Germinal center (tissue), 1 donor: ENCODE measurements at regions not wholly inside any gene's neighbourhood (a gene's known extent, or its start where the extent isn't known, plus 50 kb on each side); places are given as distances from the start of the nearest gene placed in this dataset.

Experiments used
- DNase-seq: peaks from one replicate; pipeline ENCODE4 v3.0.0; 2012; ENCODE audit warnings: mixed read lengths, low spot score

DNA sequence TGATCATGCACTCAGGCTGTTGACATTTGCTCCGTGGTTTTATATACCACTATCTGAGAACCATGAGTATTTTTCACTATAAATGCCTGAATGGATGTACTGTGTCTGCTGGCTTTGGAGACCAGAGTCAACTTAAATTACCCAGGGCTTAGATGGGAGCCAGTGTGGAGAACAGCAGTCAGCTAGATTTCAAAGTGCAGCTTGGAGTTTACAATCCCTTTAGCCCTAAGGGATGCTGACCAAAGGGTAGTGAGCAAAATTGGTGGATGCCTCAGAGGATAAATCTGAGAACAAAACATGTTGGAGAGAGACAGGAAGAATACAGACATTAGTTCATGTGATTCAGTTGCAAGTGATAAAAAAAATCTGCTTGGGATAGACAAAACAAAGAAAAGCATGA, 327.5 kb downstream of the C11orf87 start:
- DNase-seq = no peak

DNA sequence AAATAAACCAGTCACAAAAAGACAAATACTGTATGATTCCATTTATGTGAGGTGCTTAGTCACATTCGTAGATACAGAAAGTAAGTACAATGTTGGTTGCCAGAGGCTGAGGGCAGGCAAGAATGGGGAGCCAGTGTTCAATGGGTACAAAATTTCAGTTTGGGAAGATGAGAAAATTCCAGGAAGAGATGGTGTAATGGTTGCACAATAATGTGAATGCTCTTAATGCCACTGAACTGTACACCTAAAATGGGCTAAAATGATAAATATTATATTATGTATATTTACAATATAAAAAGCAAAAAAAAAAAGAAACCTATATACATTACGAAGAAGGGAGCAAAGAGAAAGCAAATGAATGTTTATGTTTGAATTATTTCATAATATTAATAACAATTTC, 329.0 kb downstream of the C11orf87 start:
- no peak for DNase-seq

DNA sequence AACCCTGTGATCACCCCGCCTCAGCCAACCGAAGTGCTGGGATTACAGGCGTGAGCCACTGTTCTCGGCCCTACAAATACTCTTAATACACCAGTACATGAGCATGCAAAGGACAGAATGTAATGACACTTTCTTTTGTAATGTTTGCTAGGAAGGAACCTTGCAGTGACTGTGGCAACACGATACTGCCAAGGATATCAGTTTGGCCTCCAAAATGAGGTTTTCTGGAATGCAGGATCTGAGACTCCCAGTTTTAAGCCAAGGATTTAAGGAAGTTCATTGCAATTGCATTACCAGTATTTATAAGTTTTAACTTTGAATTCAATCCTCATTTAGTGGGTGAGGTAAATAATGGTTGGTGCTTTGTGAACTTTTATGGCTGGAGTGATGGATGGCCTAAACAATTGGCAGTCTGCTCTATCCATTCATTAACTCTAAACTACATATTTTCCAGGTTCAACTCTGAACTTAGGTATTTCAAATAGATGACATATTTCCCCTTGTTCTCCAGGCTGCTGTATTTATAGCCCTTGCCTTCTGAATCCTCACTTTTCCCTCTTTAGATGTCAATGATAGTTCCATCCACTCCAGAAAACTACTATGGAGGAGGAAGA, 330.3 kb downstream of the C11orf87 start:
- DNase-seq = no peak

DNA sequence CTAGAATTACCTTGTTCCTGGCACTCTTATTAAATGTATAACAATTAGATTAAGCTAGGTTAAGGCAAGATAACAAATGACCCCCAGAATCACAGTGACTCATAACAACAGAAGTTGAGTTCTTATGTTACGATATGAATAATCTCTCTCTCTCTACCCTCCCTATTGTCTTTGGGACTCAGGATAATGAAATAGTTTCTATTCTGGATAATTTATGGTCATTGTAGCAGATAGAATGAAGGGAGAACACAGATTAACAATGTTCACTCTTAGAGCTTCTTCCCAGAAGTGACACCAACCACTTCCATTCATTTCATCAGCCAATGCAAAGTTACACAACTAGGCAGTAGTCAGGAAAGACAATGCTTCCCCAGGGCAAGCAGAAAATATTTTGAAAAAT, 334.5 kb downstream of the C11orf87 start:
- no peak for DNase-seq

DNA sequence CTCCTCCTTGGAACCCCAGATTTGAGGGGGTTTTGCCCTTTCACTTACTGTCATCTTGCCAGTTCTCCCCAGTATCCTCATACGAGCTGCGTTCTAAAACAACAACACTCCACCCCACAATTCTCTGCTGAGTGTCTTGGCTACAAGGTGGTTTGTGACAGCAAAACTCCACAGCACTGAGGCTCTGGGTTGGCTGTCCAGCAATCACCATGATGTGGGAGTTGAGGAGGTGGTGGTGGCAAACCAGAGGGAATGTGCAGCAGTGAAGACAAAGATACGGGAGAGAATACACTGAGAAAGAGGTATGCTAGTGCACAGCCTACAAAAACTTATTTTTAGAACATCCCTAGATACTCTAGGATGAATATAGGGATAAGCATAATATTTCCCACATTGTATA, 335.0 kb downstream of the C11orf87 start:
- DNase-seq = no peak

DNA sequence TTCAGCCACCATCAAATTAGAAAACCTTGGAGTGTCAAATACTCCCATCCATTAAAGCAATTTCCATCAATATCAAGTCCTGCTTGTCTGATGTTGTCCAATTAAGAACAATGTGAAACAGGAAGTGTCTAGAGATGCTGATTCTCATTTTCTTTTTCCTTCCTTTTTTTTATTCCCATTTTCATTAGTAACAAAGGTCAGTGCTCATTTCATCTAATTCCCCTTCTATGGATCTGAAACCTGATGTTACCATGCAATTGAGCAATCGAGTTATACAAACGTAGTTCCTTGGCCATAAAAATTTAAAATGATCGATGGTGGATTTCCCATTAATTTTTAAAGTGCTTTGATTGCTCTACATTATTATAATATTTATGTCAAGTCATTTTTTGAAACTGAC, 330.6 kb upstream of the ZC3H12C start:
- no peak for DNase-seq

DNA sequence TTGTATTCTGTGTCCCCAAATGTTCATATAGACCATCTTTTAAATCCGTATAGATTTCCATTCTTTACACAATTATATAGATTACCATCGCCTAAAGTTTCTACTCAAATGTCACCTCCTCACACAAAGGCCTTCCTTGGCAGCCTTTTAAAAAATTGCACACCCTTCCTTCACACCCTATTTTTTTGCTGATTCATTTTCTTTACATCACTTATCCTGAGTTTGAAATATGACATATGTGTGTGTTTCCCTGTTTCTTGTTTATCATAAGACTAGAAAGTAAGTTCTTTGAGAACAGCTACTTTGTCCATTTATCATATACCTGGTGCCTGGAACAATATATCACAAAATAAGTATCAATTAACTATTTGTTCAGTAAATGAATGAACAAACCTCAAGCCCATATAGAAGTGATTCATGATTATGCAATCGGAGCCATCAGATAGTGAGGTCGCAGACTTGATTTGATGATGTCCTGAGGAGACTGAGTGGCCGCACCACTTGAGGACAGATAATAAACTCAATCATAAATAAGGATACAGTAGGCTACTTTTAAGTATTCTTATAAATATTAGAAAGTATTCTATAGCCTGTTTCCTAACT, 327.4 kb upstream of the ZC3H12C start:
- DNase-seq = no peak

DNA sequence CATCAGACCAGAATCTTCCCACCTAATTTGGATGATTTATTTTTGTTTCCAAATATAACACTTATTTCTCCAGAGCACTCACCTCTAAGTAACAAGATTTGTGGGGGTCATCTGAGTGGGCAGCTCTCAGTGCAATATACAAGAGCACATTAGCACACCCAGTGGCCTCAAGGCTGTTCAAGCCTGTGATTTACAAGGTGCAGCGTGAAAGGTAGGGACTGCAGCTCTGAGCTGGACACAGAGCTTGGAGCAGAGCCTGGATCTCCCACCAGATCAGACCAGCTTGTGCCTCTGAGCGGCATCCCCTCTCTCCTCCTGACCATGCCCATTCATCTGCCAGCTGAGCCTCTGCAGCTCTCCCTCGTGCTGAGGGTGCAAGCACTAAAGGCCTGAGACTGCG, 323.3 kb upstream of the ZC3H12C start:
- no peak for DNase-seq

DNA sequence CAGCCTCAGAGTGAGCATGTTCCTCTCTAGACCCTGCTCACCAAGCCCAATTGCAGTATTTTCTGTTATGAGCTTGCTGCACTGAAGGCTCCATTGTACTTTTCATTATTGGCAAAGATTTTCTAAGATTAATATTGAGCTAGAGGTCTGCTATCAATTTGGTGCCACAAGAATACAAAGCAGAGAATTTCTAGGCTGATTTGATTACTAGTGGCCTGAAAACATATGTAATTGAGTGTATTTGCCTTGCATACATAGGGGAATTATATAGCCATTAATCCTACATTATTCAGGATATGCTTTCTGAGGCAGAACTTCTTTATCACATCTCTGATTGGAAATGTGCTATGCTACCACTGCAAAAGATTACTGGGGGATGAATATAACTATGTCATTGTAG, 322.9 kb upstream of the ZC3H12C start:
- DNase-seq = no peak

DNA sequence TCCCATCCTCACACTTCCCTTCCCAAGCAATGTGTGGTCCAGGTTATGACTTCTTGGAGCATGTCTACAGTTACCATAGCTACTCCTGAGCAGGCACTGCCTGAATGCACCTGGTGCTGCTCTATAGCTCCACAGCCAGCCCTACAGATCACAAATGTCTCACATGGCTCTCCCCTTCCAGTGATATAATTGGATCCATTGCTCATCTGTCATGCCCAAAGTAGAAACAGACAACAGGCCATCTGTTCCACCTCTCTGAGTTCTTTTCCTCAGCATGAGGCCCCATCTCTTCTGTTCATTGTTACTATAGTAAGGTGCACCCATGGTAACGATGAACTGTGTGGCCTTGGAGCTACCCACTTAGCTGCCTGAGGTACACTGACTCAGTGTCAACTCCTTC, 320.3 kb upstream of the ZC3H12C start:
- no peak for DNase-seq

DNA sequence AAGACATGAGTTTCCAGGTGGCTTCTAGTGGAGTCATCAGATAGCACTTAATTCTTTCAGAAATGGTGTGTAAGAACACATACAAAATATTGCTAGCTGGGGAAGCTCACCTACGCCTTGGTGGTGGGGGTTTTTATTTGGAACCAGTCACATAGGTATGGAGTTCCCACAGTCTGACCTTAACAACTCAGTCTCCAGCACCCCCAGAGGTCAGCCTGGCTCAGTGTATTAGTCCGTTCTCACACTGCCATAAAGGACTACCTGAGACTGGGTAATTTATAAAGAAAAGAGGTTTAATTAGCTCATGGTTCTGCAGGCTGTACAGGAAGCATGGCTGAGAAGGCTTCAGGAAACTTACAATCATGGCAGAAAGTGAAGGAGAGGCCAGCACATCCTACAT, 317.5 kb upstream of the ZC3H12C start:
- DNase-seq = no peak

DNA sequence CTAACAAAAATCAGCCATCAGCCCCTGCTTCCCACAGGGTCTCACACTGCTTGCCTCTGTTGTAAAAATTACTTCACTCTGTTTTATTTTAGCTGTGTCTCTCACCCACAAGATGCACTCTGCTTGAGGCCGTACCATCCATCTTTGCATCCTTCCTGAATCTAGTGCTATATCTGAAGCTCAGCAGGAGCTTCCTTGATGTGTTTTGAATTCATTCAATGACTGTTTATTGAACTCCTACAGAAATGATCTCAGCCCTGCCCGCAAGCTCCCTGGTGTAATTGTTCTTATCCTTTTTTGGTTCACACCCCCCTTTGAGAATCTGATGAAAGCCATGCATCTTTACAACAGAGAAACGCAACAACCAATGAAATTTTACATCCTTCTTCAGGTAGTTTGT, 310.2 kb upstream of the ZC3H12C start:
- no peak for DNase-seq

DNA sequence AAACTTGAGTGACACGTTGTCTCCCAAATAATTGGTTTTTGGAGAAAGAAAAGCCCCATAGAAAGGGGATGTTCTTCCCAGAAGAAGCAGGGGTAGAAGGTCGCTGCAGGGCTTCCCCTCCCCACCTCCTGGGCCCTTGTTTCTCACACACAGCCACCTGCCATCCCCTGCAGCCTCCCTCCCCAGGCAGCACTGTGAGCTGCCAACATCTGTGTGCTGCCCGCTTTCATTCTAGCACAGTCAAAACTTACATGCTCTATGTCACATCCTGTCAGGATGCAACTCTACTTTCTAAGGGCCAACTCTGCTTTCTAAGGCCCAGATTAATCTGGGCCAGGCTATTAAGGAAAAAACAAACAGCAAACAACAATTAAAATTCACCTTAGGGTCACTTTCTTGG, 309.4 kb upstream of the ZC3H12C start:
- no peak for DNase-seq

DNA sequence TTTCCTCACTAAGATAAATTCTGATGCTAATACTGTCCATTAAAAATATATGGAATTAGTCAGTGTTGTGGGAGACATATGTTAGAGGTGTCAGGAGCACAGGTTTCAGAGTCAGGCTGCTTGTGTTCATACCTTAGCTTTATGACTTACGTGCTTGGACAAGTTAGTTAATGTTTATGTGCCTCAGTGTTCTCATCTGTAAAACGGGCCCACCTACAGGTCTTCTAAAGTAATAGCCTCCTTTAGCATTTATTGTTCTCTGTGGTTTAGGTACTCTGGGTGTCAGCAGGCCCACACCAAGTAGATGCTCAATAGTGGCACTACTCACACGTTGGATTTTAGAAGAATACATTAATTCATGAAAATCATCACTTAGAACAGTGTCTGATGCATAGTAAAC, 308.7 kb upstream of the ZC3H12C start:
- DNase-seq = no peak

DNA sequence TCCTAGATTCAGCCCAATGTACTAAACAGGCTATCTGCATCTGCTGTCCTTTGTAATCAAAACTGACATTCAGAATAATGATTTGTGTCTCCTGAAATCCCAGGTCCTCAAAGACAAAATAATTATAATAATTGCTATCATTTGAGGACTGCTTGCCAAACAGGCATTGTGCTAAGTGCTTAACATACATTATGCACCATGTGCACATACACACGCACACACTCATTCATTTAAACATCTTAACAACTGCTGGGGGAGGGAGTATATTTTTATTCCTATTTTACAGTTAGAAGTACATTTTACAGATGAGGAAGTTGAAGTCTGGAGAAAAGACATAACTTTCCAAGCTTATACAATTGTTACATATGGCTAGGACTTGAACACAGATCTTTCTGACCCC, 308.0 kb upstream of the ZC3H12C start:
- DNase-seq = no peak

DNA sequence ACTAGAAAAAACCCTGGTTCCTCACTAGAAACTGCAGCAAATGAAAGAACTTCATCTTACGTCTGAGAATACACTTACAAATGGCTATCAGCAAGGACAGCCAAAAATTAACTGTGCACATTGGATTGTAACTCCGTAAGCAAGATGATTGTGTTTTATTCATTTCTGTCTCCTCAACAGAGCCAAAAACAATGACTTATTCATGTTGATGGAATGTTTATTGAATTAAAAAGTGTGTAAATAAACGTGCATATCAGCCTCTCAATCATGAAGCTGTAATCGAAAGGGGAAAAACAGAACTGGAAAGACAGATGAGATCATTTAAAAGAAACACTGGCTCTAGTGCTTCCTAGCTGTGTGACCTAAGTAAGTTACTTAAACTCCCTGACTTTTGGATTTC, 307.5 kb upstream of the ZC3H12C start:
- DNase-seq = no peak

DNA sequence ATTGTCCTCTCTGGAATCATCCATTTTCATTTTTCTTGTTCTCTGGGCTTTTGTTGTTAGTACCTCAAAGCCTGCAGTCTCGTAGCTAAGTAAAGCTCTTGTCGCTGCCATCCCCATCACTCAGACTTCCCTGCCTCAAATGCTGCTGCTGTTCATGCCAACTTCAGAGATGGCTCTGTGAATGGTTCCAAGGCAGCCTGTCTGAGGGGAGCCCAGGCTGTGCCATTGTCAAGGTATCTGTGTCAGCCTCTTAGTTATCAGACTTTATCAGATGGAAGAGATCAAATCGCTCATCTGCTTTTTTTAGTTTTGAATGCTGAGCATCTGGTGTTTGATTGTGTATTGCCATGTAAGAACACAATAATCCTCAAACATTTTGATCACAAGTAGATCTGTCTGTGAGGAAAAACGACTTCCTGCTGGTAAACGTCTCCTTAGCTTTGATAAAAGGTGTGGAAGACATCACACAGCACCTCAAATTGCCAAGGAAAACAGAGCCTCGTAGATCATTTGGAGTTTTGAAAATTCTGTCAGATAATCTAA, 304.2 kb upstream of the ZC3H12C start:
- DNase-seq = no peak

DNA sequence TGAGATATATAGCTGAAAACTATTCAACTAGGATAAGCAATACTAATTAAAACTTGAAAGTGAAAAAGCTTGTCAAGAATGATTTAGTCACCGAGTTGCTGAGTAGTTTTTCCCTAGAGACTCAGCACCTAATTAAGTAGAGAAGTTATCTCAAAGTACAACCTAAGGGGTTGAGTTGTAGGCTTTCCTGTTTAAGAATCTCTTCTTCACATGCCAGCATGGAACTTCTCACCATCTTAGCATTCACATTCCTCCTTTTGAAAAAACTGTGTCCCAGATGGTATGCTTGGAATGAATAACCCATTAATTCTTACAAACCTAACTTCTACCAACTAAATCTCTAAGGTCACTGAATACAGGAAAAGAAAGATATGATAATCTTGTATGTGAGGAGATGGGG, 303.3 kb upstream of the ZC3H12C start:
- DNase-seq = no peak

DNA sequence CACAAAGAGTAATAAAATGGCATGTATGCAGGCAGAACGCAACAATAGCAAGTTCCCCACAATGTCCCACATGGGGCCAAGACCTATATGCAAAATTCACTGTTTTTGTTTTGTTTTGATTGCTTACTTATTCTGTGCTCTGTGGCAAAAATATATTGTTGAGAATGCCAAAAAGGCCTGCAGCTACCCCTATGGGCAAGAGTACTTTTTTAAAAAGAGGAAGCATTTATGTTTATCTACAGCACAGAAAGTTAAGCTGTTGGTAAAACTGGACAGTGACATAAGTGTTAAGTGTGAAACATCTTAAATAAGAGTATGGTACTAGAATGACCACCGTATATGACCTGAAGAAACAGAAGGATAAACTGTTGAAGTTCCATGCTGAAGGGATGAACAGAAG, 301.9 kb upstream of the ZC3H12C start:
- no peak for DNase-seq

DNA sequence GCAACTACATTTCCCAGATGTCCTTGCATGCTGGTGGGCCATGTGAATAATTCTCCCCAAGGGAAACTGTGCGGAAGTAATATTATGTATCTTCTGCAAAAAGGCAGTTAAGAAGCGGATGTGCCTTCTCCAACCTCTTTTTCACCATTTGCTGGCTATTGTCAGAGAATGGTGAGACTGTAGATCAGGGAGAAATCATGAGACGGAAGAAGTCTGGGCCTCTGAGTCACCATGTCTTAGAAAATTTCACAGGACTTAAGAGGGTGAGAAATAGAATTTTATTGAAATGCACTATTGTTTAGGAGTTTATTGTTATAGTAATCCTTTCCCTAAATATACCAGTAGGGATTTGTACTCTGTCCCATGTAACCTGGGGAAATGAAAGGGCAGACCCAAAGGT, 298.7 kb upstream of the ZC3H12C start:
- DNase-seq = no peak

DNA sequence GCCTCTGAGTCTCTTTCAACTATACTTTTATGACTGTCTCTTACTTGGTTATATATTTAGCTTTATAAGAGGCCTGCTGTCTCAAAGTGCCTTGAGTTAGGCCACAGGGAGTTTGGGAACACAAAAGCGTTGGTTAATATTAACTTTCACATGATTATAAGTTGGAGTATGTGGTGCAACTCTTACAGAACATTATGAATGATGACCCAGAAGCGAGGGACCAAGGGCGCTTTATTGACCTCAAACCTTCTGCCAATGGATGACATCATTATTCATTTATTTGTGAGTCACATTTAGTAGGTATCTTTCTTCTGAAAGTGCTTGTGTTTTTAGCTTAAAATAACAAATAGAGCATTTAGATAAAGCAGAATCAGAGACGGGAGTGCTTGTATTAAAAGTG, 298.0 kb upstream of the ZC3H12C start:
- DNase-seq = no peak

DNA sequence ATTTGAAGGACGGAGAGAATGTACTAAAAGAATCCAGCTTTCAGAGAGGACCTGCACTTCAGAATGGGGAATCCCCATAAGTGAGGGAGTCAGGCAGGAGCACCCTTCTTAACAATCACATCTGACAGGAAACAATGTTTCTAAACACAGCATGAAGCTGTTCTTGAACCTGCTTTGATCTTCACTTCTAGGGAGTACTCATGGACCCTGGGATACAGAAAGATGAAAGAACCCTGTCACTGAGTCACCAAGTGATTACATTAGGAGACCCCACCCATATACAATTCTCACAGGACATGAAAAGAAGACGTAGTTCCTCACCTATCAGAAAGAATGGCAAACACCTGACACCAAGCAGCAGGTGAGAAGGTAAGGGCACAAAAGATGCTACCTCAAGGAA, 296.9 kb upstream of the ZC3H12C start:
- no peak for DNase-seq

DNA sequence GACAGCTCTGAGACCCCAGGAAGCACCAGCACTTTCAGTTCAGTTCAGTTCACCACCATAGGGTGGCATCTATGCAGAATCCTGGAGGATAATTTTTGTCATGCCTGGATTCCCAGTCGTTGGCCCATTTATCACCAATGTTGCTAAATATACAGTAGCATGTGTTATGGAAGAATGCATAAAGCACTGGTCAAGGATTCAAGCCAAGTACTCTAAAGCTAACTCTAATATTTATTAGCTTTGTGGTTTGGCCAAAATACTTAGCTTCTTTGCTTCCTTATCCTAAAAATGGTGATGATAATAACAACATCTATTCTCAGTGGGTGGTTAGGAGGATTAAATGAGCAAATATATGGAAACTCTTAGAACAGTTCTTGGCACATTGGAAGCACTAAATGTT, 294.7 kb upstream of the ZC3H12C start:
- no peak for DNase-seq

DNA sequence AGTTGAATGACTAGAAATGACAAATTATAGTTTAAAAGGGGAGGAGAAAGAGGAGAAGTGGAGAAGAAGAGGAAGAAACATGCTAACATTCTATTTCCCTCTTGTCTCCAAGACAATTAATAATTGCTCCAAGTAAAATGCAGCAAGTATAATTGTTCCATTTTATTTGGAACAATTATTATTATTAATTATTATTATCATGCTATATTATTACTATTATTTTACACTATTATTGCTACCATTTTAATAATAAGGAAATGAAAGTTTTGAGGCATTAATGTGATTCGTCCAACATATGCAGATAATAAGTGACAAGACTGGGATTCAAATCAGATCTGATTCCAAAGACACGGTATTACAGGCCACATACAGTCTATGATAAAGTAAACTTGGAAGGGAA, 293.6 kb upstream of the ZC3H12C start:
- no peak for DNase-seq
